HK-2 (cell line): ENCODE measurements at regions not wholly inside any gene's neighbourhood (a gene's known extent, or its start where the extent isn't known, plus 50 kb on each side); places are given as distances from the start of the nearest gene placed in this dataset.

Experiments used
- DNase-seq: peaks from one replicate; pipeline ENCODE4 v3.0.0-alpha.2; 2018; ENCODE audit not compliant: unreplicated experiment

GRCh38 chr4:60173103-60173502, 1027.0 kb upstream of the ADGRL3 start:
- no peak for DNase-seq

GRCh38 chr4:60173718-60174117, 1026.4 kb upstream of the ADGRL3 start:
- DNase-seq = no peak

- no peak for DNase-seq
These were observed 1024.9 kb upstream of the ADGRL3 start for GRCh38 chr4:60175241-60175640.

GRCh38 chr4:60187428-60187827, 1012.7 kb upstream of the ADGRL3 start:
- DNase-seq = no peak

- DNase-seq = no peak
These were observed 1010.8 kb upstream of the ADGRL3 start for GRCh38 chr4:60189286-60189685.

GRCh38 chr4:60194214-60194613, 1005.9 kb upstream of the ADGRL3 start:
- DNase-seq = no peak

- no peak for DNase-seq
These were observed 1004.9 kb upstream of the ADGRL3 start for GRCh38 chr4:60195256-60195655.

GRCh38 chr4:60201052-60201673, 999.0 kb upstream of the ADGRL3 start:
- DNase-seq = peak; percentile 52

- no peak for DNase-seq
These were observed 990.5 kb upstream of the ADGRL3 start for GRCh38 chr4:60209588-60209987.

- no peak for DNase-seq
These were observed 984.2 kb upstream of the ADGRL3 start for GRCh38 chr4:60215906-60216305.

- DNase-seq = no peak
These were observed 983.4 kb upstream of the ADGRL3 start for GRCh38 chr4:60216752-60217151.

GRCh38 chr4:60221866-60222265, 978.3 kb upstream of the ADGRL3 start:
- DNase-seq = no peak

GRCh38 chr4:60223208-60223923, 976.8 kb upstream of the ADGRL3 start:
- no peak for DNase-seq

- no peak for DNase-seq
These were observed 958.3 kb upstream of the ADGRL3 start for GRCh38 chr4:60241866-60242265.

- DNase-seq = no peak
These were observed 950.3 kb upstream of the ADGRL3 start for GRCh38 chr4:60249784-60250183.

- DNase-seq = no peak
These were observed 949.5 kb upstream of the ADGRL3 start for GRCh38 chr4:60250657-60251056.

GRCh38 chr4:60259781-60260180, 940.3 kb upstream of the ADGRL3 start:
- no peak for DNase-seq

GRCh38 chr4:60266505-60266904, 933.6 kb upstream of the ADGRL3 start:
- no peak for DNase-seq

- no peak for DNase-seq
These were observed 903.7 kb upstream of the ADGRL3 start for GRCh38 chr4:60296386-60296785.

GRCh38 chr4:60313611-60314178, 886.4 kb upstream of the ADGRL3 start:
- DNase-seq = no peak

GRCh38 chr4:60314416-60314815, 885.7 kb upstream of the ADGRL3 start:
- DNase-seq = no peak

- DNase-seq = no peak
These were observed 884.5 kb upstream of the ADGRL3 start for GRCh38 chr4:60315586-60315985.

GRCh38 chr4:60326735-60327134, 873.4 kb upstream of the ADGRL3 start:
- no peak for DNase-seq
